Neural cell (in vitro differentiated cells): ENCODE measurements at regions not wholly inside any gene's neighbourhood (a gene's known extent, or its start where the extent isn't known, plus 50 kb on each side); places are given as distances from the start of the nearest gene placed in this dataset.

Experiments used
- EP300 ChIP-seq: fragments of 450-650 bp; conservative IDR thresholded peaks from 2 replicates; pipeline ENCODE4 v1.6.1; 2014; ENCODE audit warnings: antibody characterized with exemption, mild to moderate bottlenecking, moderate library complexity; ENCODE audit not compliant: poor library complexity, severe bottlenecking
- EZH2 ChIP-seq: fragments of 200-600, 300-800 bp; shearing (Covaris generic), sonication (generic); IDR thresholded peaks from 2 replicates; pipeline ENCODE4 v1.6.1; 2014; ENCODE audit warnings: antibody characterized with exemption, low read length, borderline replicate concordance, mild to moderate bottlenecking; ENCODE audit not compliant: insufficient read depth, poor library complexity, severe bottlenecking
- MXI1 ChIP-seq: fragments of 450-650 bp; conservative IDR thresholded peaks from 2 replicates; pipeline ENCODE4 v1.6.1; 2014; ENCODE audit warnings: antibody characterized with exemption, mild to moderate bottlenecking; ENCODE audit not compliant: poor library complexity, severe bottlenecking
- POLR2AphosphoS5 ChIP-seq: IDR thresholded peaks from 2 replicates; pipeline ENCODE4 v1.6.1; 2012
- SMC3 ChIP-seq: fragments of 450-650 bp; conservative IDR thresholded peaks from 2 replicates; pipeline ENCODE4 v1.6.1; 2014; ENCODE audit warnings: antibody characterized with exemption, mild to moderate bottlenecking, moderate library complexity; ENCODE audit not compliant: poor library complexity
- TAF1 ChIP-seq: IDR thresholded peaks from 2 replicates; pipeline ENCODE4 v1.6.1; 2012; ENCODE audit warnings: low read depth
- TF ChIP-seq, protein P1 (sequence below): fragments of 450-650 bp; IDR thresholded peaks from 2 replicates; pipeline ENCODE4 v1.5.1; 2014; ENCODE audit warnings: antibody characterized with exemption, mild to moderate bottlenecking, moderate library complexity; ENCODE audit not compliant: poor library complexity, severe bottlenecking
- TF ChIP-seq, protein P2 (sequence below): IDR thresholded peaks from 2 replicates; pipeline ENCODE4 v1.6.1; 2012; ENCODE audit warnings: borderline replicate concordance

DNA sequence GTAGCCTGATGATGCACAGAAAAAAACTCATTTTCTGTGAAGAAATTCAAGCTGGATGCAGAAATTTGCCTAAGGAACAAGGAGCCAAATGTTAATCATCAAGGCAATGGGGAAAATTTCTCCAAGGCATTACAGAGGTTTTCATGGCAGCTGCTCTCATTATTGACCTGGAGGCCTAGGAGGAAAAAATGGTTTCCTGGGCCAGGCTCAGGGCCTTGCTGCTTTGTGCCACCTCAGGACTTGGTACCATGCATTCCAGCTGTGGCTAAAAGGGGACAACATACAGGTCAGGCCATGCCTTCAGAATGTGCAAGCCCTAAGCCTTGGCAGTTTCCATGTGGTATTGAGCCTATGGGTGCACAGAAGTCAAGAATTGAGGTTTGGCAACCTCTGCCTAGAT, 1320.1 kb upstream of the MIR17HG start:
- TF ChIP-seq, protein P1, sequence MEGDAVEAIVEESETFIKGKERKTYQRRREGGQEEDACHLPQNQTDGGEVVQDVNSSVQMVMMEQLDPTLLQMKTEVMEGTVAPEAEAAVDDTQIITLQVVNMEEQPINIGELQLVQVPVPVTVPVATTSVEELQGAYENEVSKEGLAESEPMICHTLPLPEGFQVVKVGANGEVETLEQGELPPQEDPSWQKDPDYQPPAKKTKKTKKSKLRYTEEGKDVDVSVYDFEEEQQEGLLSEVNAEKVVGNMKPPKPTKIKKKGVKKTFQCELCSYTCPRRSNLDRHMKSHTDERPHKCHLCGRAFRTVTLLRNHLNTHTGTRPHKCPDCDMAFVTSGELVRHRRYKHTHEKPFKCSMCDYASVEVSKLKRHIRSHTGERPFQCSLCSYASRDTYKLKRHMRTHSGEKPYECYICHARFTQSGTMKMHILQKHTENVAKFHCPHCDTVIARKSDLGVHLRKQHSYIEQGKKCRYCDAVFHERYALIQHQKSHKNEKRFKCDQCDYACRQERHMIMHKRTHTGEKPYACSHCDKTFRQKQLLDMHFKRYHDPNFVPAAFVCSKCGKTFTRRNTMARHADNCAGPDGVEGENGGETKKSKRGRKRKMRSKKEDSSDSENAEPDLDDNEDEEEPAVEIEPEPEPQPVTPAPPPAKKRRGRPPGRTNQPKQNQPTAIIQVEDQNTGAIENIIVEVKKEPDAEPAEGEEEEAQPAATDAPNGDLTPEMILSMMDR, result no peak
- TF ChIP-seq EP300, result no peak
- TF ChIP-seq TAF1, result no peak
- no peak for TF ChIP-seq MXI1
- no peak for TF ChIP-seq POLR2AphosphoS5
- no peak for TF ChIP-seq EZH2
- no peak for TF ChIP-seq SMC3
- TF ChIP-seq, protein P2, sequence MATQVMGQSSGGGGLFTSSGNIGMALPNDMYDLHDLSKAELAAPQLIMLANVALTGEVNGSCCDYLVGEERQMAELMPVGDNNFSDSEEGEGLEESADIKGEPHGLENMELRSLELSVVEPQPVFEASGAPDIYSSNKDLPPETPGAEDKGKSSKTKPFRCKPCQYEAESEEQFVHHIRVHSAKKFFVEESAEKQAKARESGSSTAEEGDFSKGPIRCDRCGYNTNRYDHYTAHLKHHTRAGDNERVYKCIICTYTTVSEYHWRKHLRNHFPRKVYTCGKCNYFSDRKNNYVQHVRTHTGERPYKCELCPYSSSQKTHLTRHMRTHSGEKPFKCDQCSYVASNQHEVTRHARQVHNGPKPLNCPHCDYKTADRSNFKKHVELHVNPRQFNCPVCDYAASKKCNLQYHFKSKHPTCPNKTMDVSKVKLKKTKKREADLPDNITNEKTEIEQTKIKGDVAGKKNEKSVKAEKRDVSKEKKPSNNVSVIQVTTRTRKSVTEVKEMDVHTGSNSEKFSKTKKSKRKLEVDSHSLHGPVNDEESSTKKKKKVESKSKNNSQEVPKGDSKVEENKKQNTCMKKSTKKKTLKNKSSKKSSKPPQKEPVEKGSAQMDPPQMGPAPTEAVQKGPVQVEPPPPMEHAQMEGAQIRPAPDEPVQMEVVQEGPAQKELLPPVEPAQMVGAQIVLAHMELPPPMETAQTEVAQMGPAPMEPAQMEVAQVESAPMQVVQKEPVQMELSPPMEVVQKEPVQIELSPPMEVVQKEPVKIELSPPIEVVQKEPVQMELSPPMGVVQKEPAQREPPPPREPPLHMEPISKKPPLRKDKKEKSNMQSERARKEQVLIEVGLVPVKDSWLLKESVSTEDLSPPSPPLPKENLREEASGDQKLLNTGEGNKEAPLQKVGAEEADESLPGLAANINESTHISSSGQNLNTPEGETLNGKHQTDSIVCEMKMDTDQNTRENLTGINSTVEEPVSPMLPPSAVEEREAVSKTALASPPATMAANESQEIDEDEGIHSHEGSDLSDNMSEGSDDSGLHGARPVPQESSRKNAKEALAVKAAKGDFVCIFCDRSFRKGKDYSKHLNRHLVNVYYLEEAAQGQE, result no peak
